Body of pancreas (tissue), 4 donors: ENCODE measurements at regions not wholly inside any gene's neighbourhood (a gene's known extent, or its start where the extent isn't known, plus 50 kb on each side); places are given as distances from the start of the nearest gene placed in this dataset.

Experiments used
- CTCF ChIP-seq, 7 experiments: fragments of 450-650 bp in 4 of 7; fragments of 200-600 bp in 3 of 7; sonication (generic) in 3 of 7; IDR thresholded peaks; one replicate each; pipeline ENCODE4 v1.5.1; 2016 to 2019; ENCODE audit warnings: antibody characterized with exemption in 7 of 7
- POLR2A ChIP-seq, 3 donors: fragments of 450-650 bp; IDR thresholded peaks; one replicate each; pipeline ENCODE4 v1.6.1; 2016; ENCODE audit warnings: antibody characterized with exemption in 3 of 3, mild to moderate bottlenecking in 2 of 3

GRCh38 chr9:86667307-86667706, 280.0 kb downstream of the GAS1 start:
- TF ChIP-seq POLR2A (IDR thresholded peaks at IDR 0.05) = no peak
- no peak for TF ChIP-seq CTCF (IDR thresholded peaks at IDR 0.05)
